GM19455 (cell line): ENCODE measurements at regions not wholly inside any gene's neighbourhood (a gene's known extent, or its start where the extent isn't known, plus 50 kb on each side); places are given as distances from the start of the nearest gene placed in this dataset.

Source experiments
- ATAC-seq: cut with Tn5 transposase; IDR thresholded peaks from one replicate; pipeline ENCODE4 v1.9.1; 2021; ENCODE audit not compliant: unreplicated experiment

- no peak for ATAC-seq
Observed at GRCh38 chr5:96140496-96140895, 178.8 kb upstream of the ELL2 start.

GRCh38 chr5:96140084-96140483 lies 178.4 kb upstream of the ELL2 start:
- no peak for ATAC-seq

DNA sequence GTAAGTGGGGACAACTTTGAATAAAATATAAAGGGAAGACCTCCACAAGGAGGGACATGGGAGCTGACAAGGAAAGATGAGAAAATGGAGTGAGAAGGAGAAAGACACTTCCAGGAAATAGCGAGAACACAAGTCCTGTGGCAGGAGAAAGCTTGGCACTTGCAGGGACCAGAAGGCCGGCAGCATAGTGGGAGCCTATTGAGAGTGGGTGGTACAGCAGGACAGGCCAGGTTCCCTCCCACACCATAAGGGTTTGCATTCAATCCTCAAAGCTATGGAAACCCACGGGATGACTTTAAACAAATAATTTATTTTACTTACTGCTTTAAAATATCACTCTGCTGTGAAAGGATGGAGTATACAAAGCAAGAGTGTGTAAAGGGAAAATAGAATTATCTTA lies 173.2 kb upstream of the ELL2 start:
- ATAC-seq, result no peak

- ATAC-seq, result no peak
Observed at GRCh38 chr5:96133341-96134079, 171.9 kb upstream of the ELL2 start.

- ATAC-seq, result no peak
Observed at GRCh38 chr5:96129276-96129675, 167.6 kb upstream of the ELL2 start.

DNA sequence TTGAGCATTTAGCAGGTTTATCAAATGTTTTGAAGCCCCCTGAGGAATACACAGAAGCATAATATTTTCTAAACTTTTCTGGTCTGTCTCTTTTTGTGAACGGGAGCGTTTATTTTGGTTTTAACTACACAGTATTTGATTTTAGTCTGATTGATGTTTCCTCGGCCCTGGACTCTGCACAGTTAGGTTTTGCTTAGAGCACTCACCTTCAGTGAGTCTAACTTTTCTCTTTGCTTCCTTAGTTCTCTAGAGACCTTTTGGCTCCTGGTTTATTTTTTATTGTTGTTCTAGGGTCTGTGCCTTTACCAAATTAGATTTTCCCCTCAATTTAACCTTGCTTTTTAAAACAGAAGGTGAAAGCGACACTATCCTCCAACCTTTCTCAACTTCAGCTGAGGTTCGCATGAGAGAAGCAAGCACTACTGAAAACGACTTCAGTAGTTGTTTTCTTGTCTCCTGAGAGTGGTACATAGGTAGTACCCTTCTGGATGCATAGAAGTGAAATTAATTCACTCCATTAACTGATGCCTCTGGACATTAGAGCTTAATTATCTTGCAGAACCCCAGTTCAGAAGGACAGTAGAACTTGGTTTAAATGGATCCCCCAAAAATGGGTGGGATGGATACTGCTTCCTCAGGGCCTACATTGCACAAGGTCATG lies 166.7 kb upstream of the ELL2 start:
- ATAC-seq, result no peak

GRCh38 chr5:96127538-96127937 lies 165.9 kb upstream of the ELL2 start:
- ATAC-seq, result no peak

GRCh38 chr5:96125231-96125891 lies 163.7 kb upstream of the ELL2 start:
- ATAC-seq, result no peak

DNA sequence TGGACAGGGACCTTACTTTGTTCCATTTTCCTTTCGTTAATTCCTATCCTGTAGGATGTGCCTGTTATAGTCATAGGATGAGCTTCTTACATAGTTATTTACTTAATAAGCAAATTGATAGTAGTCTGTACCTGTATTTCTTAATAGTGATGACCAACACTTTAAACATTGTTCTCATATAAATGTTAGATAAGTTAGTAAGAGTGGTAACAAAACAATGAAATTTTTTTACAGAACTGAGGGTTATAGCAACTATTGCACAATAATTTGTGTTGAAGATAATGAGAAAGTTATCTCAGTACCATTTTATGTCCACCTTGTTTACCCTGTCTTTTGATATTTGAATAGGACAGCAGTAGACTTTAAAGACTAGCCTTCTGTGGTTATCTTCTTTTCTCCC lies 162.9 kb upstream of the ELL2 start:
- ATAC-seq, result no peak

GRCh38 chr5:96123418-96123817 lies 161.8 kb upstream of the ELL2 start:
- no peak for ATAC-seq

DNA sequence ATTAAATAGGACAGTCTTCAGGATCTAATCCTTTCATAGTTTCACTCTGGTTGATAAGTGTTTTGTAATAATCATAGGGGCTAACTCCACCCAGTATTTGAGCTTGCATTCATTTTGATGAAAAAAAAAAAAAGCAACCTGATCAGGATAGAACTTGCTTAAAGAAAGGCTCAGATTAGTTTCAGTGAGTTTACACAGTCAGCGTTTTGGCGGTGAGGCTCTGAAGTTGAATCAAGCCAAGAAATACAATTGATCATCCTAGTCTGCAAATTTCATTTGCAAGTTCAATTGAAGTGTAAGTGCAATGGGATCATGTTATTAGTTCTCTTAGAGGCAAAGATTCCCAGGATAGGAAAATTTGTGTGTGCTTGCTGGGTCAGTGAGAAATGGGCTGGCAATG lies 159.7 kb upstream of the ELL2 start:
- ATAC-seq, result no peak

DNA sequence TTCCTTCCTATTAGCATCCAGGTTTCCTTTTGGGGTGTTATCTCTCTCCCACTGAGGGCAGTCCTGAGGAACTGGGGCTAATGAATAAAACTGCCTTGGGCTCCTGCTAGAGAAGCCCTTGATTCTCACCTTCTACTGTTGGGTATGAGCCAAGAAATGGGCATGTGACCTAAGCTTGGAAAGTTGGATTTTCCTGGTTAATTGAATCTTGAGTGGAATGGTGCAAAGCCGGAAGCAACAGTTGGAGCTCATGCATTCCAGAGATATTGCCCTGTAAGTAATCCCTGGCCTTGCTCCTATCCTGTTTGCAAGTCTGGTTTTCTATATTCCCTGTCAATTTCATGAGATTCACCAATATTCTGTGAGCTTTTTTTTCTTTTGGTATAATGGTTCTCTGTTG lies 158.5 kb upstream of the ELL2 start:
- ATAC-seq, result no peak

DNA sequence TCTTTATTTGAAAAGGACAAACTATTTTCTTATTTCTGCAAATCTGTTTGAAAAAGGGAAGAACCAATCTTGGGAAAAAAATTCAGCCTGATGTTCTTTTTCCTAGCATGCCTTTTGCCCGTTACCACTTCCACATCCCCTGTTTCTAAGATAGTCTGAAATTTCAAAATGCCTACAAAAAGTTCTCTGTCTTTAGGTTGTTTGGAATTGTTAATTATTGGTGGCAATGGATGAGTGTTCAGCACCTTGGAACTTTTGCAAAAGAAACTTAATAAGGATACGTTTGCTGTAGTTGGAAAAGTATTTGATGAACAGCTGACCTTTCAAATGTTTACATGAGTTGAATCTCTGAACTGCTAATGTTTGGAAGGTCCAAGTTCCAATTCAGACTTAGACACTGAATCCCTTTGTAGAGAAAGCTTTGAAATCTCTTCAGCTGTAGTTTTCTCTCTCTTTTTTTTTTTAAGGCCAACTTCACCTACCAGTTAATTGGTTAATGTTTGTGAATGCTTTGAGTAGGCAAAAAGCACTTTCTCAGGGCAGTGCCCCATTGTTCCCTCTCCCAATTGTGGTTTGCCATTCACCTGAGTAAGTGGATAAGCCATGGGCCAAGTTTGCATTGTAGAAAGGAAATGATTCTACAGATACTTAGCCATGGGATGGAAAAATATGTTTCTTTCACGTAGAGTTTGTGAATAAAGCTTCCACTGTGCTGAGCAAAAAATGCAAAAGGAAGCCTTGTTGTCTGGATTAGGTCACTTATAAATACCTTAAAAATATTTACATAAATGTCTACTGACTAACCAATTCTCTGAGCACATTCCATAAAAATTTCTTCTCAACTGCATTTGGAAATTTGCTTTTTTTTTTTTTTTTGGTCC lies 156.4 kb upstream of the ELL2 start:
- no peak for ATAC-seq

- no peak for ATAC-seq
Observed at GRCh38 chr5:96115147-96115807, 153.6 kb upstream of the ELL2 start.

GRCh38 chr5:96114736-96115135 lies 153.1 kb upstream of the ELL2 start:
- ATAC-seq, result no peak

DNA sequence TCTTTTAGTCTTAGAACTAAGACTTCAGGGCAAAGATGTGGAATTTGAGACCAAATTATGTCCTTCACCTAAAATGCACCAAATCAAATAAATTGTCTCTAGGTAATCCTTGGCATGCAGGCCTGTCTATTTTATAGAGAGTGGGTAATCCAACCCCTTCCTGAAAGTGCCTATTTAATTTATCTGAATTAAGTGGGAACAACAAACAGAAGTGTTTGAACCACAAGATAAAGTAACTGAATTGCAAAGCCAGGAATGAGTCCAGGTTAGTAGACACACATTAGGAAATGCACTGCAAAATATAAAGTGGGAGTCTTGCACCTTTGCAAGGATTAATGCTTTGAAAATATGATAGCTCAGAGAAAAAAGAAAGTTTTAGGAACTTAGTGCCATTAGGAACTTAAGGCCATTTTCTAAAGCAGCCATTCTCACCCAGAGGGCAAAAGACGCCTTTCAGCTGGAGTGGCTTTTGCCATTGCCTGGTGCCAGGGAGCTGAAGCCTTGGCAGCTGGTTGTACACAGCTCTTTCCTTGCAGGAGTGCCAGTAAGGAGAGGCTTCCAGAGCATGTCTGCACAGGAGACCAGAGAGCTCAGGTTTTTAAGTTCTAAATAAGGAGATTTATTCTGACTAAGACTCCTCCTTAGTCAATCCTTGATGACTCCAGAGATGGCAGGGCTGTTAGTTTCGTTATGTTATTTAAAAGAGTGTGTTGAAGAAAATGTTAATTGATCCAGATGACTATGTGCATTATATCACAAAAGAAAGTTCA lies 151.7 kb upstream of the ELL2 start:
- no peak for ATAC-seq

- no peak for ATAC-seq
Observed at GRCh38 chr5:96112703-96113102, 151.1 kb upstream of the ELL2 start.

GRCh38 chr5:96112123-96112670 lies 150.5 kb upstream of the ELL2 start:
- ATAC-seq, result no peak

DNA sequence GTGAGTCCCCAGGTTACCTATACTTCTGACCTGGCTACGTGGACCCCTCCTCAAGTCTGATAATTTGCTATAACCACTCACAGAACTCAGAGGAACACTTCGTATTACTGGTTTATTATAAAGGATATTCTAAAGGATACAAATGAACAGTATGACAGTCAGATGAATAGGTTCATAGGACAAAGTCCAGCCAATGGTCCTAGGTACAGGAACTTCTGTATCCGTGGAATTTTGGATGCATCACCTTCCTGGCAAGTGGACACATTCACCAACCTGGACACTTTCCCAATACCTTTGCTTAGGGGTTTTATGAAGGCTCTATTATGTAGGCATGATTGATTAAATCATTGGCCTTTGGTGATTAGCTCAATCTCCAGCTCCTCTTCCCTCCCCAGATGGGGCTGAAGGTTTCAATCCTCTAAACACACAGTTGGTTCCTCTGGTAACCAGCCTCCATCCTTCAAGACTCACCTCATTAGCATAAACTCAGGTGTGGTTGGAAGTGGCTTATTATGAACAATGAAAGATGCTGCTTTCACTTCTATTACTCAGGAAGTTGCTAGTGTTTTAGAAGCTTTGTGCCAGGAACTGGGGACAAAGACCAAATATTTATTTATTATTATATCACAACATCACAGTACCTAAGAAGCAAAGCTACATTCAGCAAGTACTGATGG lies 149.6 kb upstream of the ELL2 start:
- no peak for ATAC-seq
